Activated CD8-positive, alpha-beta T cell treated with anti-CD3 and anti-CD28 coated beads for 36 hours (primary cell): ENCODE measurements at regions not wholly inside any gene's neighbourhood (a gene's known extent, or its start where the extent isn't known, plus 50 kb on each side); places are given as distances from the start of the nearest gene placed in this dataset.

Experiments
- ATAC-seq: fragments of 200-7000 bp; cut with Tn5 transposase; one replicate; pipeline ENCODE4 v1.10.0; 2021; ENCODE audit warnings: mild to moderate bottlenecking, moderate library complexity
- CTCF ChIA-PET: fragments of 350-600 bp; sonication (Branson Sonifier 250); formaldehyde crosslinking; loops from one replicate; lab custom pipeline; 2021; ENCODE audit warnings: antibody characterized with exemption; lab: Charles Lee
- POLR2A ChIA-PET: fragments of 350-600 bp; sonication (Branson Sonifier 250); formaldehyde crosslinking; loops from one replicate; lab custom pipeline; 2021; ENCODE audit warnings: antibody characterized with exemption; lab: Charles Lee
- DNase-seq: peaks from one replicate; pipeline ENCODE4 v3.0.0-alpha.2; 2020
- H3K27ac Mint-ChIP-seq: one replicate; pipeline ENCODE4 v1.8.0; 2021; ENCODE audit warnings: mild to moderate bottlenecking, mixed read lengths
- H3K27me3 Mint-ChIP-seq: one replicate; pipeline ENCODE4 v1.8.0; 2021; ENCODE audit warnings: mixed read lengths
- H3K36me3 Mint-ChIP-seq: one replicate; pipeline ENCODE4 v1.8.0; 2021; ENCODE audit warnings: low read depth, mixed read lengths
- H3K4me1 Mint-ChIP-seq: one replicate; pipeline ENCODE4 v1.8.0; 2021; ENCODE audit warnings: low read depth, mixed read lengths
- H3K4me3 Mint-ChIP-seq: one replicate; pipeline ENCODE4 v1.8.0; 2021; ENCODE audit warnings: mild to moderate bottlenecking, moderate library complexity, mixed read lengths
- H3K9me3 Mint-ChIP-seq: one replicate; pipeline ENCODE4 v1.8.0; 2021; ENCODE audit warnings: mixed read lengths
- intact Hi-C: fragments of 100-400 bp; cut with micrococcal nuclease; formaldehyde crosslinking; loops from one replicate; pipeline ENCODE4 v1.10.0; 2022
- TF ChIP-seq, protein P1 (sequence below): fragments of 200-600 bp; IDR thresholded peaks from one replicate; pipeline ENCODE4 v1.8.0; 2022; ENCODE audit warnings: antibody characterized with exemption, mild to moderate bottlenecking

GRCh38 chr13:75072368-75072767 is 409.6 kb downstream of the TBC1D4 start:
- TF ChIP-seq, protein P1, sequence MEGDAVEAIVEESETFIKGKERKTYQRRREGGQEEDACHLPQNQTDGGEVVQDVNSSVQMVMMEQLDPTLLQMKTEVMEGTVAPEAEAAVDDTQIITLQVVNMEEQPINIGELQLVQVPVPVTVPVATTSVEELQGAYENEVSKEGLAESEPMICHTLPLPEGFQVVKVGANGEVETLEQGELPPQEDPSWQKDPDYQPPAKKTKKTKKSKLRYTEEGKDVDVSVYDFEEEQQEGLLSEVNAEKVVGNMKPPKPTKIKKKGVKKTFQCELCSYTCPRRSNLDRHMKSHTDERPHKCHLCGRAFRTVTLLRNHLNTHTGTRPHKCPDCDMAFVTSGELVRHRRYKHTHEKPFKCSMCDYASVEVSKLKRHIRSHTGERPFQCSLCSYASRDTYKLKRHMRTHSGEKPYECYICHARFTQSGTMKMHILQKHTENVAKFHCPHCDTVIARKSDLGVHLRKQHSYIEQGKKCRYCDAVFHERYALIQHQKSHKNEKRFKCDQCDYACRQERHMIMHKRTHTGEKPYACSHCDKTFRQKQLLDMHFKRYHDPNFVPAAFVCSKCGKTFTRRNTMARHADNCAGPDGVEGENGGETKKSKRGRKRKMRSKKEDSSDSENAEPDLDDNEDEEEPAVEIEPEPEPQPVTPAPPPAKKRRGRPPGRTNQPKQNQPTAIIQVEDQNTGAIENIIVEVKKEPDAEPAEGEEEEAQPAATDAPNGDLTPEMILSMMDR, result no peak
- no peaks in the 10 kb centered on the region for H3K36me3 Mint-ChIP-seq
- H3K27ac Mint-ChIP-seq, result no peak overlapping the region
- H3K4me3 Mint-ChIP-seq, result no peak overlapping the region
- CTCF ChIA-PET, result no interaction called here
- no peaks in the 10 kb centered on the region for H3K4me1 Mint-ChIP-seq
- H3K9me3 Mint-ChIP-seq, result no peaks in the 10 kb centered on the region
- POLR2A ChIA-PET, result no interaction called here
- ATAC-seq (no peak), DNase-seq (no peak)
- intact Hi-C loops, result no loop called here
- H3K27me3 Mint-ChIP-seq, result peaks cover 7% of the 10 kb centered on the region

DNA sequence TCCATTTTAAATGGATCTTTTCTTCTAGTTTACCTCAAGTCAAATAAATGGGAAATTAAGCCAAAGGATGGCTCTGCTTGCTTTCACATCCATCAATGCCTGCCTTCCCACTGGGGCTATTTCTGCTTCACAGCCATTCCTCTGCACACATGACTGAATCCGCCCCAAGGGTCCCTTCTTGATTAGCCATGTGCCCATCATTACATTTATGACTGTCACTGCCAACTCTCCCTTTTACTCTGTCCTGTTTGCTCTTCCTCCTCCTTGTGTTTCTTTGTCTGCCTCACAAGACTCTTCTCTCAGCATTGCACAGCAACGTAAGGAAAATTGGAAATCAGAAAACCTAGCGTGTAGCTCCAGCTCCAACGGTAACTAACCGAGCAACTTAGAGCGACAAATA is 410.2 kb downstream of the TBC1D4 start:
- ATAC-seq, result no peak
- TF ChIP-seq, protein P1, result no peak

GRCh38 chr13:75071395-75071794 is 410.6 kb downstream of the TBC1D4 start:
- Mint-ChIP-seq H3K36me3 (no peaks in the 10 kb centered on the region), H3K27me3 (peaks cover 4% of the 10 kb centered on the region), H3K4me3 (no peak overlapping the region), H3K4me1 (no peaks in the 10 kb centered on the region), H3K27ac (no peak overlapping the region), H3K9me3 (no peaks in the 10 kb centered on the region)
- DNase-seq (no peak), ATAC-seq (no peak)
- ChIA-PET CTCF (no interaction called here), POLR2A (no interaction called here)
- TF ChIP-seq, protein P1, result no peak
- intact Hi-C loops, result no loop called here

More for the DNA sequence above, 410.2 kb downstream of the TBC1D4 start:
- POLR2A ChIA-PET, result no interaction called here
- no peaks in the 10 kb centered on the region for H3K9me3 Mint-ChIP-seq
- H3K4me1 Mint-ChIP-seq, result no peaks in the 10 kb centered on the region
- no peak overlapping the region for H3K27ac Mint-ChIP-seq
- intact Hi-C loops, result no loop called here
- CTCF ChIA-PET, result no interaction called here
- H3K36me3 Mint-ChIP-seq, result no peaks in the 10 kb centered on the region
- H3K4me3 Mint-ChIP-seq, result no peak overlapping the region
- peaks cover 4% of the 10 kb centered on the region for H3K27me3 Mint-ChIP-seq
- DNase-seq, result no peak

GRCh38 chr13:75061909-75062308 is 420.1 kb downstream of the TBC1D4 start:
- TF ChIP-seq, protein P1, result no peak
- no peaks in the 10 kb centered on the region for H3K4me1 Mint-ChIP-seq
- no peaks in the 10 kb centered on the region for H3K9me3 Mint-ChIP-seq
- H3K27me3 Mint-ChIP-seq, result no peaks in the 10 kb centered on the region
- H3K36me3 Mint-ChIP-seq, result no peaks in the 10 kb centered on the region
- no peak overlapping the region for H3K4me3 Mint-ChIP-seq
- ATAC-seq, result no peak
- CTCF ChIA-PET, result no interaction called here
- no peak for DNase-seq
- no peak overlapping the region for H3K27ac Mint-ChIP-seq
- POLR2A ChIA-PET, result no interaction called here
- intact Hi-C loops, result no loop called here

DNA sequence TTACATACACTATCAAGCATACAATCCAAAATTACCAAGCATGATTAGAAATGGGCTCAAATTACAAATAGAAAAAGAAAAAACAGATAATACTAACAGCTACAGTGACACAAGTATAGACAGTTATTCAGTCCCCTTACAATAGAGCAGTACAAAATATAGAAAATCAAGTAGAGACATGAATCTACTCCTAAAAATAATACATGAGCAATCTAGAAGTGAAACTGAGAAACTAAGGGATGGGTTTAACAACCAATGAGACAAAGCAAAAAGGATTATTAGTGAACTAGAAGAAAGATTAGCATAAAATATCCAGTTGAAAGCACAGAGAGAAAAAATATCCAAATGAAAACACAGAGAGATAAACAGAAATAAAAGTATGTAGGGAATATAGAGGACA is 426.7 kb downstream of the TBC1D4 start:
- Mint-ChIP-seq H3K27ac (no peak overlapping the region), H3K36me3 (no peaks in the 10 kb centered on the region), H3K27me3 (peaks cover 3% of the 10 kb centered on the region), H3K4me3 (no peak overlapping the region), H3K4me1 (no peaks in the 10 kb centered on the region), H3K9me3 (no peaks in the 10 kb centered on the region)
- intact Hi-C loops, result no loop called here
- POLR2A ChIA-PET, result no interaction called here
- ATAC-seq (no peak), DNase-seq (no peak)
- TF ChIP-seq, protein P1, result no peak
- CTCF ChIA-PET, result no interaction called here
